T-helper 1 cell (primary cell): ENCODE measurements at regions not wholly inside any gene's neighbourhood (a gene's known extent, or its start where the extent isn't known, plus 50 kb on each side); places are given as distances from the start of the nearest gene placed in this dataset.
A peak's percentile ranks its signal among the peaks of the same experiment; 100 is the strongest.
"Not testable (repeated sequence)": the region's sequence is repeated elsewhere in the genome, so short reads cannot be mapped to it uniquely, and the experiment has no call there.

Experiments
- DNase-seq, 5 donors: peaks; one replicate each; pipeline ENCODE4 v3.0.0-alpha.2; 2012 to 2020

DNA sequence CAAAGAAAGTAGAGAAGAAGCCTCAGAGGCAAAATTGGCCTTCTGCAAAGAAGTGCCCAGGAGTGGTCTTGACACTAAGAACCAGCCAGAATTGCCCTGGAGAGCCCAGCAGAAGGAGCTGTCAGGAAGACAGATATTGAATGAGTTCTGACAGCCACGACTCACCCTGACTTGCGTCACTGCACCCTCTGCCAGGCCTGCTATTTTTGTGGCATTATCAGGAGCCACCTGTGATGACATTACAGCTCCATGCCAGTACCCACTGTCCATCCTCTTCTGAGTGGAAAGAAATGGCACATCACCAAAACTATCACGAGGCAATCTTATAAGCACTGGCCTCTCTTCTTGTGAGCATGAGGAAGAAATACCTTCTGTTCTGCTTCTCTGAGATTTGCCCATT lies 67.7 kb downstream of the SMIM20 start:
- no peak for DNase-seq

DNA sequence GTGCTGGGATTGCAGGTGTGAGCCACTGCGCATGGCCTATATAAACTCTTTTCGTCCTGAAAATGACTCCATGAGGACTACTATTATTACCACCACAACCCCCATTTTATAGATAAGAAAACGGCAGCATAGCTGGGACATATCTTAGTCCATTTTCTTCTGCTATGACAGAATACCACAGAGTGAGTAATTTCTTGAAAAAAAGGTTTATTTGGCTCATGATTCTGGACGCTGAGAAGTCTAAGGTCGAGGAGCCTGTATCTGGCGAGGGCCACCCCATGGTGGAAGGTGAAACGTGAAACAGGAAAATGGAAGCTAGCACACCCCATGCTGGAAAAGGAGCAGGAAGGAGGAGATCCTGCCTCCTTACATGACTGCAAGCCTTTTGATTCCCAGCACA lies 68.9 kb downstream of the SMIM20 start:
- DNase-seq = no peak

DNA sequence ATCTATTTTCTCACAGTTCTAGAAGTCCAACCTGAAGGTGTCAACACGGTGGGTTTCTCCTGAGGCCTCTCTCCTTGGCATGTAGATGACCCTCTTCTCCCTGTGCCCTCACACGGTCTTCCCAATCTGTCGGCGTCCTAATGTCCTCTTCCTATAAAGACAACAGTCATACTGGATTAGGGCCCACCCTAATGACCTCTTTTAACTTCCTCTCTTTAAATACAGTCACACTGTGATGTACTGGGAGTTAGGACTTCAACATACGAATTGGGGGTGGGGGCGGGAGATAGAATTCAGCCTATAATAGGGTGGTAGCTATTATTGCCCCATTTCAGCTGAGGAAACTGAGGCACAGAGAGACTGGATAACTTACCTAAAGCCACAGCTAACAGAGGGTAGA lies 70.2 kb downstream of the SMIM20 start:
- DNase-seq = no peak

DNA sequence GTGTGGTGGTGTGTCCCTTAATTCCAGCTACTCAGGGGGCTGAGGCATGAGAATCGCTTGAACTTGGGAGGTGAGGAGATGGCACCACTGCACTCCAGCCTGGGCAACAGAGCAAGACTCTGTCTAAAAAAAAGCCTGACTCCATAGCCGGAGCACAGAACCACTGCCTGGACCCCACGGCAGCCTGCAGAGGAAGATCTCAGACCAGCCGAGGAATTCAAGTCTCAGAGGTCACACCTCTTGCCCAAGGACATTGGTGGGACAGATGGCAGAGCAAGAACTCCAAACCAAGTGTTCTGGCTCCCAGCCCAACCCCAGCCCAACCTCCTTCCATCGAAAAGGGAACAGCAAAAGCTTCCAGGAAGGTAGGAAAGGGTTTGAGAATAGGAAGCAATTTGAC lies 70.8 kb downstream of the SMIM20 start:
- DNase-seq = no peak

DNA sequence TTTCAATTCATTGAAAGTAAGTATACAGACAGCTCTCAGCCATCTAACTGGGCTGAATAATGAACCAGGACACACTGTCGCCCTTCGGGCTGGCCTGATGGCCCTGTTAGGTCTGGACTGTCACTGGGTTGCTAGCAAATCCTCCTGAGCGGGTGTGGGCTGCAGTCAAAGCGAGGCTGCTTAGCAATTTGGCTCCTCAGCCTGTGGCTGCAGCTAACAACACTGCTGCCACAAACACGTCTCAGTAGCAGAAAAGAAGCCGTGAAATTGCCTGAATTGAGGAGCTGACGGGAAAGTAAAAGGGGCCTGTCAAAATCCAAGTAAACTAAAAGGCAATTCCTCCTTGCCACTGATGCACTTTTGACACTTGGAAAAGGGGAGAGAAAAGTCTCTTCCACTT lies 72.8 kb downstream of the SMIM20 start:
- DNase-seq = no peak

DNA sequence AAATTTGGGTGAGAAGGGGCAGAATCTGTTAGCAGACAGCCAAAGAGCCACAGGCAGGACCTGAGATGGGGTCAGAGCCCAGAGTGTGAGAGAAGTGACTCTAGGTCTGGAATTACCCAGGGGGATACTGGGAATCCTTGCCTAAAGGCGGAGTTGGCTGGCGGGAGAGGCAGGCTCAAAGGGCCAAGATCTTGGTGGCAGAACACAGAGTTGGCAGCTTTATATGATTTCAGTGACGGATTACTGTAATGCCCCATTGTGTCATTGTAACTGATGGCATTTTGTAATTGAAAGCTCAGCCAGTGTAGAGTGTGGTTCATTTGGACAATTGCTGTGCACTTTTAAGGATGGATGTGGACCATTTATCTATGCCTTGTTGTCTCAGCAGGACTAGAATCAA lies 77.3 kb downstream of the SMIM20 start:
- DNase-seq = no peak

DNA sequence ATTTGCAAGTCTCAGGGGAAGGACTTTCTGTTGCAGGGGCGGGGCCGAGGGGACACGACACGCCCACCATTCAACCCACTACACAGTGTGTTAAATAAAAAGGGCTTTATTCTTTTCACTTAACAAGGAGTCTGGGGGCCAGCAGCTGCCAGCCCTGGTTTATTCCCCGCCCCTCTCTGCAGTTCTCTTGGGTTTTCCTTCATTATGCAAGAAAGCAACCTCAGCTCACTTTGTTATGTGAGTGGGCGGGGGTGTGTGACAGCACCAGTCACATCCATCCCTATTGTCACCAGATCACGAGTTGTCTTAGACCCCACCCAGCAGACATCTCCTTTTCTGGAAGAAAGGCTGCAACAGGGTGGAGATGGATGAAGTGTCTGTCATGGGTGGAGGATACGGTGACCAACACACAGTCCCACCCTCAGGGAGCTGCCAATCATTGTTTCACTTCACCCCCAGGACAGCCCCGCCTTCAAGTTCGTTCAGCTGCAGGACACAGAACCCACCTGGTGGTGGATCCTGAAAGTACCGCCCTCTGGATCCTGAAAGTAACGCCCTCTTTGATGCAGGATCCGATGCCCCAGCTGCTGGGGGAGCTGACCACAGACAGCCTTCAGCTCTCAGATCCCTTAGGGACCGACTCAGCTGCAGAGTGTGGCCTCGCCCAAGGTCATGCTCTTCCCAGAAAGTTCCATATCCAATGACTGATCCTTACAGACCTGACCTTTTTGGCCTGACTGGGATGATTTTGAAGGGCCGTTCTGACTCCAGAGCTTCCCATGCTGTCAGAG lies 79.6 kb downstream of the SMIM20 start:
- peak in 1 of 5 donors; percentile 9 for DNase-seq

DNA sequence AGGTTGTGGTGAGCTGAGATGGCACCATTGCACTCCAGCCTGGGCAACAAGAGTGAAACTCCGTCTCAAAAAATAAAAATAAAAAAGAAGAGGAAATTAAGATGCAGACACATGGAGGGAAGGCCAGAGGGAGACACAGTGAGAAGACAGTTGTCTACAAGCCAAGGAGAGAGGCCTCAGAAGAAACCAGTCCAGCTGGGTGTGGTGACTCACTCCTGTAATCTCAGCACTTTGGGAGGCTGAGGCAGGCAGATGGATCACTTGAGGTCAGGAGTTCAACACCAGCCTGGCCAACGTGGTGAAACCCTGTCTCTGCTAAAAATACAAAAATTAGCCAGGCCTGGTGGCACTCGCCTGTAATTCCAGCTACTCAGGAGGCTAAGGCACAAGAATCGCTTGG lies 80.6 kb downstream of the SMIM20 start:
- DNase-seq = not testable (repeated sequence)

DNA sequence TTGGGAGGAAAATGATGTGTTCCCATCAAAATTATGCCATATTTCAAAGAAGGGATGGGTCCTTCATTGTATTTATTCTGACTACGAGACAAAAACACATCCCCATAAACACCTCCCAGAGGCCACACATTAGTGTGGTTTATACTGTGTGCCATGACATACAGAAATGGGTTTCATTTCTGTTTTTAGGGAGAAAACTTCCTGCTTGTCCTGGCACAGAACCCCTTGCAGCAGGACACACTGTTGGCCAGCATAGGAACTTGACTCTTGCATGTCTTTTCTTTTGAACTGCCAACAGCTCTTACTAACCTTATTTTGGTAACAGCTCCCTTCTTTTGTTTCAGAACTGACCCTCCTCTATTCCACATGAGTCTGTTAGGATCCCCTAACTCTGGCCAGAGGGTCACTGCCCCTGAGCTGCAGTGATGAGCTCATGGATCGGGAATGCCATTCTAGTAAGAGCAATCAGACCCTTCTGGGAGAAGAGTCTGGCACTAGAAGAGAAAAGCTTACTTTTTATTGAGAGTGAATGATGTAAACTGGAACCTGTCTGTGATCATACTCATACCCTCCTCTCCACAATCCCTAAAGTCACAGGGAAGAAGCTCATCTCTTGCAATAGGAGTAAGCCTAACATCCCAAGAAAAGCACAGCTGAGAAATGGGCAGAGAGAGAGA lies 86.4 kb downstream of the SMIM20 start:
- no peak for DNase-seq

DNA sequence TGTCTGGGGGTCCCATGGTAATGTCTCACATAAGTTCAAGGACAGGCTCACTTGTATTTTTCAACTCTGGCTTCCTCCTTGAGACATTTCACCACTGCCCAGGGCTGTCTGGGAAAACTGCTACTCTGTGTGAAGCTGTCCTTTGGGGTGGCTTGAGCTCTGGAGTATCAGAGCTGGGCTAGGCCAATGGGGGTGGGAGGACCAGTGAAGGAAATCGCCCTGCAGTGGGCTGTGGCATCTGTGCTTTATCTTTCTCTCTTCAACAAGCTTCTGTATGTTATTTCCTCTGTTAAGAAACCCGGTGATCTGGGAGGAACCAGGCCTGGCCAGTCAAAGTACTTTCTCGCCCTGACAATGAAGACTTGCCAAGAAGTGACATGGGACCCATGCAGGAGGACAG lies 87.4 kb downstream of the SMIM20 start:
- DNase-seq = no peak

DNA sequence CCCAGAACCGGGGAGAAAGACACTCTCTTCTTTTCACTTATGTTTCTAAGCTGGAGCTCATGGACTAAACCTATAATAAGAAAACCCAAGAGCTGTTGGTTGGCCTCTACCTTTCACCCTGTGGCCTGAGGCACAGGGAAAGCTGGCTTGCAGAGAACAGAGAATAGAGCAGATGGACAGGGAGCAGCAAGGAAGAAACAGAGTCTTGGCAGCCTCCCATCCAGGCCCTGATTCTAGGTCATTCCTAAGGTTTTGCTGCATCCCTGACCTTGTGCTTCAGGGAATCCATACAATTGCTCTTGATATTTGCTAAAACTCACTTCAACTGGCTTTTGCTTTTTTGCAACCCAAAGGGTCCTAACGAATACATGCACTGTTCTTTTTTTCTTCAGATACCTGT lies 87.8 kb downstream of the SMIM20 start:
- DNase-seq = no peak

DNA sequence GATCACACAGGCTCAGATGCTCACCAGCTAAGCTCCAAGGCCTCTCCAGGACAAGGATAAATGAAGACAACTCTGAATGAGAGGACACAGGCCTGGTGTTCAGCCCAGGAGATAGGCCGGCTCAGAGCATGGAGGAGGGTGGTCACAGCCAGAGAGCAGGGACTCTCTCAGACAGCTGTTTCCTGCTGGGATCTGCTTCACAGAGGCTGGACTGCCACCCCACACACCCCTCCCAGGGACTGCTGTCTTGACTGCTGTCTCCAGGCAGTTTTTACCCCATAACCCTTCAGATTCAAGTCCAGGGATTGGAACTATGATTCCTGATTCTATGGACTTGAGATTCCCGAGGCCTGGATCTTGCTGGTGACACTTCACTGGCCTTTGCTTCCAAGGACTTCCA lies 89.0 kb downstream of the SMIM20 start:
- no peak for DNase-seq

DNA sequence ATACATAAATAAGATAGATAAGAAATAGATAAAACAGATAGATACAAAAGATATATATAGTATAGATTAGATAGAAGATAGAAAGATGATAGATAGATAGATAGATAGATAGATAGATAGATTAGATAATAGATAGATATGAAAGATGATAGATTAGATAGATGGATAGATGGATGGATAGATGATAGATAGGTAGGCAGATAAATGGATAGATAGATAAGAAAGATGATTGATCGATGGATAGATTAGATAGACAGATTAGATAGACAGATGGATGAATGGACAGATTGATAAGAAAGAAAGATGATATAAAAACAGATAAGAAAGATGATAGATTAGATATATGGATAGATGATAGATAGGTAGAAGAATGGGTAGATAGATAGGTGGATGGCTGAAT lies 90.3 kb downstream of the SMIM20 start:
- DNase-seq = no peak

DNA sequence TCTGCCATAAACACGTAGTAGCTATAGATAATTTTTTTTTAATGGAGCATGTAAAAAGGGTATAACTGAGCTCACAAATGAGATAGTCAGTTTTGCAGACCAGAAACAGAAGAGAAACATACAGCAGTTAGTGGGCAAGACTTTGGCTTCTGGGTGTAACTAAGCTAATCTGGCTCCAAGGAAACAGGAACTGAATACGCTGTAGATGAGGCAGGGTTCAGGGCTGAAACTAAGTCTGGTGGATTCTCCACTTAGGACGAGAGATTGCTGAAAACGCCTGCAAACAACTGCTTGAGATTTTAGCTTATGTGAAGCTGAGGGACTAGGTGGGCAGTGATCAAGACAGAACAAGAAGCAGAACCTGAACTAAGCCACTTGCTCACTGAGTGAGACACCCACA lies 91.7 kb downstream of the SMIM20 start:
- DNase-seq = no peak

DNA sequence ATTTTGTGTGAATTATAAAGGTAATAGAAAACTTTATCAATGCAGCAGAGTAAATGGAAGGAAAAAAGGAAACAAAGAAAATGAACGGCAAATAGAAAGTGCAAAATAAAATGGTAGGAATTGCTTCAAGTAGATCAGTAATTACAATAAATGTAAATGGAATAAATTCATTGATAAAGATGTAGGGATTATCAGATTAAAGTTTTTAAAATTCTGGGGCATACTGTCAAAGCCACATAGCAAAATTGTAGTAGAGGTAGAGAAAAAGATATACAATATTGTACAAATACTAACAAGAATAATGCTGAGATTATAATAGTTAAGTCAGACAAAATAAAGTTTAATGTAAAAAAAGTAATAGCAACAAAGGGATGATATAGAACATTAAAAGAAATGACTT lies 94.7 kb downstream of the SMIM20 start:
- no peak for DNase-seq

DNA sequence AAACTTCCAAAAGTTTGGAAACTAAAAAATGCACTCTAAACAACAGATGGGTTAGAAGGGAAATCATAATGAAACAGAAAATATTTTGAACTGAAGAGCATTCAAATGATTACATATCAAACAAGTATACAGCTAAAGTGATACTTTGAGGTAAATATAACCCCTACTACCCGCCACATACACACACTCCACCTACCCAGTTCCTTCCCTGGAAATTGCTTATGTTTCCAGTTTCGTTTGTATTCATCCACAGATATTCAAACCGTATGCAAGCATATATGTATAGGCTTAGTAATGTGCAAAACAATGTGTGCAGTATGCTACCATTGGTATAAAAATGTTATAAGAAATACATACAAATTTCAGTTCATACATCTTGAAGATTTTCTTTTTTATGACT lies 95.5 kb downstream of the SMIM20 start:
- DNase-seq = no peak

DNA sequence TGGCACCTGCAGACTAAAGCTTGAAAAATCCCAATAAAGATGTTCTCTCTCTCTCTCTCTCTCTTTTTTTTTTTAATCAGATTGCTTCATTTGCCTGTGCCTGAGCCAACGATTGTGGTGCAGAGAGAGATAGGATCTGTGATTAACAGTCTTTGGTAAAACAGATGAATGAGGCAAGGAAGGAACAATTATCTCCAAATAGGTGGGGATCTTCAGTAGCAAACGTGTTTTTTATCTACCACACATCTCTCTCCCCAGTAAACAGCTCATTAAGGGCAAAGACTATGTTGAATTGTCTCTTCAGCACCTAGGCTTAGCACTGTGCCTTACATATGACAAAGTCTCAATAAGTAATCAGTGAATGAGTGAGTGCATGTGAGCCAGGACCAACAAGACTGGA lies 96.3 kb downstream of the SMIM20 start:
- DNase-seq = no peak

DNA sequence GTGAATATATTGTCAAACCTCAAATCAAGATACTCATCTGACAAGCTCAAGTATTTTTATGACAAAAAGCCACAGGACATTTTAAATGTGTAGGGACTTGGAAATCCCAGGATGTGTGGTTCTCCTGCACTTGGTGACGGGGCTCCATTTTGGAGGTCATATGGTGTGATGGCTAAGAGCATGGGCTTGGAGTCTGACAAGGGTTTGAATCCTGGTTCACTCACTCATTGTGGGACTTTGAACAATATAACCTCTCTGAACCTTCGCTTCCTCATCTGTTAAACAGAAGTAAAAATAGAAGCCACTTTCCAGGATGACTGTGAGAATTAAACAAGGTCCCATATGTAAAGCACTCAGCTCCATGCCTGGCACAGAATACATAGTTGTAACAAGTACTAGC lies 99.6 kb downstream of the SMIM20 start:
- DNase-seq = no peak

DNA sequence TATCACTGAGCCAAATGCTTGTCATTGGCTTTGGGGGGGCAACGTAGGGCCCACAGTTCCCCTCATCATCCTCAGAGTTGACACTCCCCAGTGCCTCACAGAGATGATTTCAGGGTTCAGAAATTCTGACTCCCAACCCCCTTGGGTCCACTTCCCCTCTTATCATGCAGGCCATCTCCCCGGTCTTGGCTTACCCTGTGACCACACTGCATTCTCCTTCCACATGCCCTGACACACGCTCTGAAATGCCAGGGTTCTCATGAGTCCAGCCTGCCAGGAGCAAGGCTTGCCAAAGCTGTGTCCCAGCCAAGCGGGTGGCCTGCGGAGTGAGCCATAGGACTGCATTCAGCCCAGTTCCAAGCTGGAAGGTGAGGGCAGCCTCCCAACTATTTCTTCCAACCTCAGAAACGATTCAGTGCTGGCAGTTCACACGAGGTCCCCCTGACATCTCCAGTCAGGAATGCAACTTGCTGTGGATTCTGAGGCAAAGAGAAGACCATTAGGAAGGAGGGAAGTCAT lies 101.2 kb downstream of the SMIM20 start:
- no peak for DNase-seq

DNA sequence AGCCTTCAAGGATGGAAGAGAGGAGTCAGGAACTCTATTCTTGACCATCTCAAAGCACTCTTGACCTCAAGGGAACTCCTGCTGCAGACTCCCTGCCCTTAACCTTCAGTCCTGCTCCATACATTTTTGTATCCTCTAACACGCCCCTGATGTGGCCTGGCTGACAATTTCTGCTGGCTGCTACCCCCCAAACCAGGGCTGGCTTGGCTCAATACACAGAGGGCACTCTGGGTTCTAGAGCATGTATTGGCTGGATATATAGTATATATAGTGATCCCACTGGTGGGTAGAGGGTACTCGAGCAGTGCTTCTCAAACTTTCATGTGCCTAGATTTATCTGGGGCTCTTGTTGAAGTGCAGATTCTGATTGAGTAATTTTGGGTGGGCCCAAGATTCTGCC lies 101.9 kb downstream of the SMIM20 start:
- no peak for DNase-seq

DNA sequence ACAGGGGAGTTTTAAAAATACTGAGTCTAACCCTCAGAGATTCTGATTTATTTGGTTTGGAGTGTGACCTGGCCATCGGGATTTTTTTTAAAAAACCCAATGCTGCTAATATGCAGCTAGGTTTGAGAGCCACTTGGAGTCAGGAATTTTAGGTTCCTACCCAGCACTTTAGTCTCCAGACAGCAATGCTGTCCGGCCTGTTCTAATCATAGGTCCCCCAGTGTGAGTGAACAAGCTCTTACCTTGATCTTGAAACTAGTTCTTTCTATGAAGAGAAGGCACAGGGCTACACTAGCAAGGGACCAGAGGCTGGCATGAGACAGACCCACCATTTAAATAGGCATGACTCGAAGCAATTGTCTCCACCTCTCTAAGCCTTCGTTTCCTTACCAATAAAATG lies 103.5 kb downstream of the SMIM20 start:
- DNase-seq = no peak

DNA sequence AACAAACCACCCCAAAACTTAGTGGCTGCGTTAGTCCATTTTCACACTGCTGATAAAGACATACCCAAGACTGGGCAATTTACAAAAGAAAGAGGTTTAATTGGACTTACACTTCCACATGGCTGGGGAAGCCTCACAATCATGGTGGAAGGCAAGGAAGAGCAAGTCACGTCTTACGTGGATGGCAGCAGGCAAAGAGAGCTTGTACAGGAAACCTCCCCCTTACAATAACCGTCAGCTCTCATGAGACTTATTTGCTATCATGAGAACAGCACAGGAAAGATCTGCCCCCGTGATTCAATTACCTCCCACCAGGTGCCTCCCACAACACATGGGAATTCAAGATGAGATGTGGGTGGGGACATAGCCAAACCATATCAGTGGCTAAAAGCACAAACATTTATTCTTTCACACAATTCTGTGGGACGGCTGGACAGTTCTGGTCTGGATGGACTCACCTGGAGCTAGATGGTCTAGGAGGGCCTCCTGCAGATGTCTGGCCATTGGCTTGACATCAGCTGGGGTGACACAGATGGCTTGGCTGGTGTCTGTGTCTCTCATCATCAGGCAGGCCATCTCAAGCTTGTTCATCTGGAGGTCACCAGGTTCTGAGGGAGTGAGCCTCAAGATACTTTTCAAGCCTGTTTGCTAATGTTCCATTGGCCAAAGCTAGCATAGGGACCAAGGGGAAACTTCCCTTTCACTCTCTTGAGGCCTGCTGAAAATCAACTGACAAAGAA lies 104.1 kb downstream of the SMIM20 start:
- not testable (repeated sequence) for DNase-seq

DNA sequence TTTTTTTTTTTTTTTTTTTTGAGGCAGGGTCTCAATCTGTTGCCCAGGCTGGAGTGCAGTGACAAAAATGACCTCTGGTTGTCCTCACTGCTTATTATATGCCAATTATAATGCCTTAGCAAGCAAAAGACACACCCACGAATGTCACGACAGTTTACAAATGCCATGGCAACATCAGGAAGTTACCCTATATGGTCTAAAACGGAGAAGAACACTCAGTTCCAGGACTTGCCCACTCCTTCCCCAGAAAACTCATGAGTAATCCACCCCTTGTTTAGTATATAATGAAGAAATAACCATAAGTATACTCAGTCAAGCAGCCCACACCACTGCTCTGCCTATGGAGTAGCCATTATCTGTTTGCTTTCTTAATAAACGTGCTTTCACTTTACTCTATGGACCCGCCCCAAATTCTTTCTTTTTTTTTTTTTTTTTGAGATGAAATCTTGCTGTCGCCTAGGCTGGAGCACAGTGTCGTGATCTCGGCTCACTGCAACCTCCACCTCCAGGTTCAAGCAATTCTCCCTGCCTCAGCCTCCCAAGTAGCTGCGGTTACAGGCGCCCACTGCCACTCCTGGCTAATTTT lies 106.2 kb downstream of the SMIM20 start:
- DNase-seq = peak in 1 of 5 donors; percentile 32
